SU-DHL-6 (cell line): ENCODE measurements at regions not wholly inside any gene's neighbourhood (a gene's known extent, or its start where the extent isn't known, plus 50 kb on each side); places are given as distances from the start of the nearest gene placed in this dataset.

Experiments used
- CTCF ChIP-seq: fragments of 200-600 bp; sonication (generic); IDR thresholded peaks from one replicate; pipeline ENCODE4 v1.5.1; 2017; ENCODE audit warnings: antibody characterized with exemption, mild to moderate bottlenecking, low read length, moderate library complexity; ENCODE audit not compliant: insufficient read depth, poor library complexity, severe bottlenecking
- EZH2phosphoT487 ChIP-seq: fragments of 200-600 bp; sonication (generic), shearing (Covaris generic); conservative IDR thresholded peaks from 2 replicates; pipeline ENCODE4 v1.6.1; 2018; ENCODE audit warnings: mild to moderate bottlenecking, antibody characterized with exemption, low read length, moderate library complexity, mixed read lengths

DNA sequence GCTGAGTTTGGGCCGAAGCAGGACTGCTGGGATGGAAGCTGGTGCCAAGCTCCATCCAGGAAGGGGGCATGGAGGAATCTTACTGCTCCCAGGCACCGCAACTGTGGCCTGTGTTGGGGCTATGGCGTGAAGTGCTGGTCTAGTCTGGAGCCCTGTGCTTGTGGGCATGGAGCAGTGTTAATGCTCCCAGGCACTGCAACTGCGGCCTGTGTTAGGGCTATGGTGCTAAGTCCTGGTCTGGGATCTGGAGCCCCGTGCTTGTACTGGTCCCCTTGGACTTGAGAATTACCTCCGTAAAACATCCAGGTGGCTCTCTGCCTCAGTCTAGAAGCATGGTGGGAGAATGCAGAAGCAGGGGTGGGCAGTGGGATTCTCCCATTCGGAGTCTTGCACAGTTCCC, 1379.4 kb upstream of the ACVR2A start:
- TF ChIP-seq CTCF (no peak), EZH2phosphoT487 (no peak)
